ENCODE measurements at regions not wholly inside any gene's neighbourhood (a gene's known extent, or its start where the extent isn't known, plus 50 kb on each side); places are given as distances from the start of the nearest gene placed in this dataset.
"Not testable (repeated sequence)": the region's sequence is repeated elsewhere in the genome, so short reads cannot be mapped to it uniquely, and the experiment has no call there.

- intact Hi-C loops (cut with DNase I), result no loop called here
Measured at GRCh38 chr5:21623831-21624230, 1229.3 kb downstream of the CDH12 start.

DNA sequence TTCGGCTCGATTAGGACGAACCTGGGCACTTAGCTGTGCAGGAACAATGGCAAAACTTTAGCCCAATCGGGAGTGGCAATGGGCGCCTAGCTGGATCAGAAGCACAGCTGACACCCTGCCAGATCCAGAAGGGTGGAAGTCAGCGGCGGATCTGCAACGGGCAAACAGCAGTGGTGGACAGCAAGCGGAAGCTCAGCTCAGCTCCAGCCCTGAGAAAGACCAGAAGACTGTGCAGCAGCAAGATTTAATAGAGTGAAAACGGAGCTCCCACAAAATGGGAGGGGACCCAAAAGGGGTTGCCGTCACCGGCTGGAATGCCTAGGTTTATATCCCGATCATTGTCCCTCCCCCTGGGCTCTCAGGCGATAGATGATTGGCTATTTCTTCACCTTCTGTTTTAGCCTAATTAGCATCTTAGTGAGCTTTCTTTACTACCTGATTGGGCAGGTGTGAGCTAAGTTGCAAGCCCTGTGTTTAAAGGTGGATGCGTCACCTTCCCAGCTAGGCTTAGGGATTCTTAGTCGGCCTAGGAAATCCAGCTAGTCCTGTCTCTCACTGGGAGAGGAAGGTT lies 1237.9 kb downstream of the CDH12 start:
- no peak for DNase-seq
- intact Hi-C loops (cut with DNase I), result no loop called here

More at GRCh38 chr5:21623831-21624230, 1229.3 kb downstream of the CDH12 start:
- DNase-seq, result no peak

GRCh38 chr5:21613971-21614488 lies 1239.1 kb downstream of the CDH12 start:
- no peak for DNase-seq
- intact Hi-C loops (cut with DNase I), result no loop called here

DNA sequence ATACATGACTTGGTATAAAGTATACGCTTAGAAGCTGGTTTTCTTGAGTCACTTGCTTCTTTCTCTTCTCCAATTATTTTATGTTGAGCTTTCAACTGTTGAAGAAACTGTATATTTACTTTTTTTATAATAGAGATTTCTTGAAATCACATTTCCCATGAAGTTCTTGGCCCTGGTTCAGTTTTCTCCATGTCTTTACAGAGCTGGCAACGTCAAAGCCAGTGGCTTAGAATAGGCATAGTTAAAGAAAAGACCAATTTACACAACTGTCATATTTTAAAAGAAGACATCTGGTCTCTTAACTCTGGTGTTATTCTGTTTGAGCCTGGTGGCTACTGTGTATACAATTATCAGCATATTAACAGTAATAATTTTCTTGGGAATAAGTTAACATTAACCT lies 1249.3 kb downstream of the CDH12 start:
- intact Hi-C loops (cut with DNase I), result no loop called here
- no peak for DNase-seq

- no peak for DNase-seq
- intact Hi-C loops (cut with DNase I), result no loop called here
Measured at GRCh38 chr5:21594566-21594965, 1258.6 kb downstream of the CDH12 start.

DNA sequence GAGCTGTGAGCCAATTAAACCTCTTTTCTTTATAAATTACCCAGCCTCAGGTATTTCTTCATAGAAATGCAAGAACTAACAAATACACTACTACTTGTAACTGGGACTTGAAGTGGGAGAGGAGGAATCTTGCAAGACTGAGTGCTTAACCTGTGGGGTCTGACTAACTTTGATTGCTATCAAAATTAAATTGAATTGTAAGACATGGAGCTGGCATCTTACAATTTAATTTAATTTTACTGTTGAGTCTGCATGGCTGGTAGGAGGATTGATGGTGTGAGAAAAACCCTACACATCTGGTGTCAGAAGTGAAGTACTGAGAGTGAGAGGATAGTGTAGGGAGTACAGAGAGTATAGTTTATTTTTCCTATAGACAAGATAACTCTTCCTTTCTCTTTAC lies 1259.9 kb downstream of the CDH12 start:
- DNase-seq, result no peak
- intact Hi-C loops (cut with DNase I), result no loop called here

DNA sequence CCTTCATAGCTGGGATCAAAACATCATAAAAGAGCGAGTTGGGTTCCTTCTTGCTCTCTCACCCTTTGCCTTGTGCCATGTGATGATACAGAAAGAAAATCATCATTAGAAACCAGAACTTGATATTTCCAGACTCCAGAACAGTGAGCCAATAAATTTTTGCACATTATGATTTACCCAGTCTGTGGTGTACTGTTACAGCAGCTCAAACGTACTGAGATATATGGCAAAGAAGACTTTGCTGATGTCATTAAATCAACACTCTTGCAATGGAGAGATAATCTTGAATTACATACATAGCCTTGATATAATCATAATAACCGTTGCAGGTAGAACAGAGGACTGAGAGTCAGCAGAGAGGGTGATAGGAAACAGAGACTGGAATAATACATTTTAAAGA lies 1271.6 kb downstream of the CDH12 start:
- DNase-seq, result no peak
- intact Hi-C loops (cut with DNase I), result no loop called here

GRCh38 chr5:21574961-21575360 lies 1278.2 kb downstream of the CDH12 start:
- intact Hi-C loops (cut with DNase I), result no loop called here
- DNase-seq, result no peak

- no peak for DNase-seq
- intact Hi-C loops (cut with DNase I), result no loop called here
Measured at GRCh38 chr5:21574438-21574837, 1278.7 kb downstream of the CDH12 start.

- intact Hi-C loops (cut with DNase I), result no loop called here
- peak in 2 of 42 donors; percentile 7 to 11 for DNase-seq
Measured at GRCh38 chr5:21573416-21574314, 1279.5 kb downstream of the CDH12 start.

DNA sequence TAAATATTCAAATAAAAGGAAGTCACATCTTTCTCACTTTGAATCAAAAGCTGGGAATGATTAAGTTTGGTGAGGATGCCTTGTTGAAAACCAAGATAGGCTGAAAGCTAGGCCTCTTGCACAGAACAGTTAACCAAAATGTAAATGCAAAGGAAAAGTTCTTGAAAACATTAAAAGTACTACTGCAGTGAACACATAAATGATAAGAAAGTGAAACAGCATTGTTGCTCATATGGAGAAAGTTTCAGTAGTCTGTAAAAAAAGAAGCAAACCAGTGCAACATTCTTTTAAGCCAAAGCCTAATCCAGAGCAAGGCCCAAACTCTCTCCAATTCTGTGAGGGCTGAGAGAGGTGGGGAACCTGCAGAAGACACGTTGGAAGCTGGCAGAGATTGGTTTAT lies 1281.9 kb downstream of the CDH12 start:
- DNase-seq; intact Hi-C loops (cut with DNase I): not testable (repeated sequence)

- DNase-seq, result not testable (repeated sequence)
Measured at GRCh38 chr5:21559109-21559508, 1294.0 kb downstream of the CDH12 start.

DNA sequence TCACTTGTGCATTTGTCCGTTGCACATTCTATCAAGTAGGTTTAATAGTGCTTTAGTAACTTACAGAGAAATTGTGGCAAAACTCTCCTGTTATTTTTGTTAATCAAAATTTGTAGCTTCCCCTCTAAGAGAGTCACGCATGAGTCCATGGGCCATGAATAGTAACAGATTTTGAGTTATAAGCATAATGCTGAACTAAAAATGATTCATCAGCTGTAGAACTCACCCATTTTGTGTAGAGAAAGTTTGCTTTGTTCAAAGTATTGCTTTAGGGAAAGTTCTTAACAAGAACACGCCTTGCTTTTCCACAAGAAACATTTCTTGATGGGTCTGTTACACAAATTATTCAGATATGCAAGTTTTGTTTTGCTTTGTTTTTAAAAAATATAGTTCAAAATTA lies 1300.9 kb downstream of the CDH12 start:
- intact Hi-C loops (cut with DNase I), result not testable (repeated sequence)
- DNase-seq, result peak in 1 of 42 donors; percentile 11

More at GRCh38 chr5:21559109-21559508, 1294.0 kb downstream of the CDH12 start:
- intact Hi-C loops (cut with DNase I), result not testable (repeated sequence)

- DNase-seq, result peak in 5 of 42 donors; percentile 8 to 50 (median 15)
- intact Hi-C loops (cut with DNase I), result not testable (repeated sequence)
Measured at GRCh38 chr5:21550916-21551315, 1302.2 kb downstream of the CDH12 start.

GRCh38 chr5:21547656-21548055 lies 1305.5 kb downstream of the CDH12 start:
- DNase-seq, result not testable (repeated sequence)

DNA sequence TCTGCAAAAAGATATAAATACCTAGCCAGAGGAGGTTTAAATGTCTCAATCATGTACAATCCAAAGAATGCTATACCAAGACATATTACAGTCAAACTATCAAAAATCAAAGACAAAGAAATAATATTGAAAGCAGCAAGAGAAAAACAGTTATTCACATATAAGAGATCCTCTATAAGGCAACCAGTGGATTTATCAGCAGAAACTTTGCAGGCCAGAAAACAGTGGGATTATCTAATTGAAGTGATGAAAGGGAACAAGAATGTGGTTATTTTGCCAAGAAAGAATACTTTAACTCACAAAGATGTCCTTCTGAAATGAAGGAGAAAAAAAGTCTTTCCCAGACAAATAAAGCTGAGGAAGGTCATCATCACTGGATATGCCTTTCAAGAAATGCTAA lies 1318.0 kb downstream of the CDH12 start:
- intact Hi-C loops (cut with DNase I); DNase-seq: not testable (repeated sequence)

More at GRCh38 chr5:21547656-21548055, 1305.5 kb downstream of the CDH12 start:
- intact Hi-C loops (cut with DNase I), result not testable (repeated sequence)

DNA sequence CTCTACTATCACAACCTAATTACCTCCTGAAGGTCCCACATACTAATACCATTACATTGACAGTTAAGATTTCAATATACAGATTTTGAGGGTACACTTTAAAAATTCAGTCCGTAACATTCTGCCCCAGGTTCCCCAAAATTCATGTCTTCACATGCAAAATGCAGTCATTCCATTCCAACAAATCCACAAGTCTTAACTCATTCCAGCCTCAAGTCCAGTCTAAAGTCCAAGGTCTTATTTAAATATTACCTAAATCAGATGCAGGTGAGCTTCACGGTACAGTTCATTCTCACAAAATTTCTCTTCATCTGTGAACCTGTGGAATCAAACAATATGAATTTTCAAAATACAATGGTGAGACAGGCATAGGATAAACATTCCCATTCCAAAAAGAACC lies 1332.0 kb downstream of the CDH12 start:
- DNase-seq; intact Hi-C loops (cut with DNase I): not testable (repeated sequence)

GRCh38 chr5:21496926-21497325 lies 1356.2 kb downstream of the CDH12 start:
- DNase-seq; intact Hi-C loops (cut with DNase I): not testable (repeated sequence)

DNA sequence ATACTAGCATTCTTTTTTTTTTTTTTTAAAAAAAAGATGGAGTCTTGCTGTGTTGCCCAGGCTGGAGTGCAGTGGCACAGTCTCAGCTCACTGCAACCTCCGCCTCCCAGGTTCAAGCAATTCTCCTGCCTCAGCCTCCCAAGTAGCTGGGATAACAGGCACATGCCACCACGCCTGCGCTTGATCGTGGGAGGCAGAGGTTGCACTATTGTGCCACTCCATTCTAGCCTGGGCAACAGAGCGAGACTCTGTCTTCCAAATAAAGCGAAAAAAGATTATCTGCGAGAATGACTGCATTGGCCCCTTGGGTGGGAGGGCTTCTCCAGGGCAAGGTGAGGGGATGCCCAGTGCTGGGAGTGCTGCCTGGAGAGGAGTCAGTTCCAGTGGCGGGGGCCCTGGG lies 1357.1 kb downstream of the CDH12 start:
- intact Hi-C loops (cut with DNase I), result not testable (repeated sequence)
- DNase-seq, result peak in 3 of 42 donors; percentile 37 to 54 (median 42)

DNA sequence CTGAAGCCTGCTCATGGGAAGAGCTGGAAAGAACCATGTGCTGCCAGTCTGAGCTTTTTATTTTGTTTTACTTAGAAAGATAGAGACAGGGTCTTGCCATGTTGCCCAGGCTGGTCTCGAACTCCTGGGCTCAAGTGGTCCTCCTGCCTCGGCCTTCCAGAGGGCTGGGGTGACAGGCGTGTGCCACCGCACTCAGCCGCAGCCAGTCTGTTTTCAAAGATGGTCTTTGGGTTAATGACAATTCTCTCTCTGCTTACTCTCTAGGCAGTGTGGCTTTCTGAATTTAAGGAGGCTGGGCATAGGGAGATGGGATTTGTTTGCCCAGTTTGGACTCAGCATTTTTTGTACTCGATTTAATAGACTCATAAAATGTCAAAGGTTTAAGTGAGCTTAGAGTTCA lies 1357.9 kb downstream of the CDH12 start:
- peak in 3 of 42 donors; percentile 21 to 42 (median 26) for DNase-seq
- intact Hi-C loops (cut with DNase I), result not testable (repeated sequence)
